ENCODE measurements at regions not wholly inside any gene's neighbourhood (a gene's known extent, or its start where the extent isn't known, plus 50 kb on each side); places are given as distances from the start of the nearest gene placed in this dataset.

- H3K4me1 ChIP-seq (replicated peaks in 1 of 2; ENCODE audit: control insufficient read depth in 2 of 2, insufficient read depth in 2 of 2, low read length in 2 of 2), result no peaks in the 10 kb centered on the region
- WGBS (ENCODE audit: insufficient coverage, low coverage, missing lambda C conversion rate), result 6% methylated on average over 1 of the region's 1 CpG
- POLR2A ChIA-PET, result no interaction called here
- in situ Hi-C loops (cut with MboI), result no loop called here
- H3K4me3 ChIP-seq, result no peak overlapping the region
- no peaks in the 10 kb centered on the region for H3K79me2 ChIP-seq (ENCODE audit: control insufficient read depth, insufficient read depth, low read length)
- no peak overlapping the region for H2AFZ ChIP-seq (ENCODE audit: low read depth, low read length)
- H3K9ac ChIP-seq (ENCODE audit: insufficient read depth in 1 of 2, low read depth in 2 of 2, low read length in 2 of 2), result no peak overlapping the region
- ATAC-seq, result no peak
- DNase-seq (ENCODE audit: extremely low read depth in 1 of 4, low spot score in 3 of 4), result no peak
- H3K4me2 ChIP-seq (ENCODE audit: insufficient read depth, low read length), result no peak overlapping the region
- H4K20me1 ChIP-seq (replicated peaks; ENCODE audit: control insufficient read depth, insufficient read depth, low read length), result no peaks in the 10 kb centered on the region
- TF ChIP-seq SMARCC2 (IDR thresholded peaks at IDR 0.05; ENCODE audit: low read depth) (no peak), ZFX (CRISPR knock-in tag; IDR thresholded peaks at IDR 0.05) (no peak), ZNF511 (CRISPR knock-in tag; IDR thresholded peaks at IDR 0.05) (no peak)
- intact Hi-C loops (cut with micrococcal nuclease), result no loop called here
- no TSS peak for BruUV-seq (replicated peaks)
- FAIRE-seq, result no peak
- H3K36me3 ChIP-seq (ENCODE audit: control insufficient read depth, insufficient read depth, low read length), result no peaks in the 10 kb centered on the region
- H3K27ac ChIP-seq (ENCODE audit: extremely low read depth, low read depth, low read length), result no peak overlapping the region
- CTCF ChIA-PET (ENCODE audit: low intra/inter-chr PET ratio), result no interaction called here
- H3K27me3 ChIP-seq (ENCODE audit: control insufficient read depth in 2 of 2, insufficient read depth in 2 of 2, low read length in 2 of 2), result no peaks in the 10 kb centered on the region
- no peaks in the 10 kb centered on the region for H3K9me1 ChIP-seq (ENCODE audit: control insufficient read depth, insufficient read depth, low read length)
- no peaks in the 10 kb centered on the region; the same call in 1 of the 2 replicates for H3K9me3 ChIP-seq (replicated peaks; ENCODE audit: control insufficient read depth, insufficient read depth, low read depth, low read length)
Observed at GRCh38 chr6:18842534-18842933, 455.4 kb downstream of the RNF144B start.

DNA sequence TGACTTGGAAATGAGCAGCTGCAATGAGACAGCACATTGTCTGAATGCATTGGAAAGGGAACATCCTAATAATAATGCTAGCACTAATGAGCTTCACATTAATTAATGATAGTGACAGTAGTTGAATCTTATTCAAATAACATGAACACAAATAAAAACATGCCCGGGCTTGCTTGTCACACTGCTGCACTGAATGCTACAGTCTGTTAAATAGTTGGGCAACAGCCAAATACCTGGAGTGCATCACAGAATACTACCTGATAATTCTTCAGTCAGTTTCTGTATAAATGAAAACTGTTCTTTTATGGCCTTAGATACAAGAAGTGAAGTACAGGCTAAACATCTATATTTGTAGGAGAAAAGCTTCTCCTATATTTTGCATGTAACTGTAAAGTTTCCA is 458.7 kb downstream of the RNF144B start:
- H3K4me1 ChIP-seq (replicated peaks in 1 of 2; ENCODE audit: control insufficient read depth in 2 of 2, insufficient read depth in 2 of 2, low read length in 2 of 2), result no peaks in the 10 kb centered on the region
- no peak for DNase-seq (ENCODE audit: extremely low read depth in 1 of 4, low spot score in 3 of 4)
- H3K9me3 ChIP-seq (replicated peaks; ENCODE audit: control insufficient read depth, insufficient read depth, low read depth, low read length), result no peaks in the 10 kb centered on the region; the same call in 1 of the 2 replicates
- in situ Hi-C loops (cut with MboI), result no loop called here
- no peak overlapping the region for H3K27ac ChIP-seq (ENCODE audit: extremely low read depth, low read depth, low read length)
- ChIA-PET CTCF (ENCODE audit: low intra/inter-chr PET ratio) (no interaction called here), POLR2A (no interaction called here)
- no peak for ATAC-seq
- H3K4me2 ChIP-seq (ENCODE audit: insufficient read depth, low read length), result no peak overlapping the region
- intact Hi-C loops (cut with micrococcal nuclease), result no loop called here
- no peaks in the 10 kb centered on the region for H3K27me3 ChIP-seq (ENCODE audit: control insufficient read depth in 2 of 2, insufficient read depth in 2 of 2, low read length in 2 of 2)
- H3K36me3 ChIP-seq (ENCODE audit: control insufficient read depth, insufficient read depth, low read length), result no peaks in the 10 kb centered on the region
- H3K9me1 ChIP-seq (ENCODE audit: control insufficient read depth, insufficient read depth, low read length), result no peaks in the 10 kb centered on the region
- no peak overlapping the region for H2AFZ ChIP-seq (ENCODE audit: low read depth, low read length)
- H4K20me1 ChIP-seq (replicated peaks; ENCODE audit: control insufficient read depth, insufficient read depth, low read length), result no peaks in the 10 kb centered on the region
- FAIRE-seq, result no peak
- 0% methylated on average over 1 of the region's 1 CpG for WGBS (ENCODE audit: insufficient coverage, low coverage, missing lambda C conversion rate)
- BruUV-seq (replicated peaks), result no TSS peak
- no peak overlapping the region for H3K9ac ChIP-seq (ENCODE audit: insufficient read depth in 1 of 2, low read depth in 2 of 2, low read length in 2 of 2)
- H3K79me2 ChIP-seq (ENCODE audit: control insufficient read depth, insufficient read depth, low read length), result no peaks in the 10 kb centered on the region
- no peak overlapping the region for H3K4me3 ChIP-seq
- TF ChIP-seq VEZF1 (CRISPR knock-in tag; IDR thresholded peaks at IDR 0.05) (no peak), USF2 (CRISPR knock-in tag; IDR thresholded peaks at IDR 0.05) (no peak), BCL6 (CRISPR knock-in tag; IDR thresholded peaks at IDR 0.05) (no peak), RB1 (IDR thresholded peaks at IDR 0.05; ENCODE audit: low read depth) (no peak), FOXJ2 (tag; IDR thresholded peaks at IDR 0.05) (no peak), ZNF583 (CRISPR knock-in tag; IDR thresholded peaks at IDR 0.05) (no peak), NCOR1 (IDR thresholded peaks at IDR 0.05) (no peak), LCOR (CRISPR knock-in tag; IDR thresholded peaks at IDR 0.05) (no peak)
- TF ChIP-seq, protein P1, sequence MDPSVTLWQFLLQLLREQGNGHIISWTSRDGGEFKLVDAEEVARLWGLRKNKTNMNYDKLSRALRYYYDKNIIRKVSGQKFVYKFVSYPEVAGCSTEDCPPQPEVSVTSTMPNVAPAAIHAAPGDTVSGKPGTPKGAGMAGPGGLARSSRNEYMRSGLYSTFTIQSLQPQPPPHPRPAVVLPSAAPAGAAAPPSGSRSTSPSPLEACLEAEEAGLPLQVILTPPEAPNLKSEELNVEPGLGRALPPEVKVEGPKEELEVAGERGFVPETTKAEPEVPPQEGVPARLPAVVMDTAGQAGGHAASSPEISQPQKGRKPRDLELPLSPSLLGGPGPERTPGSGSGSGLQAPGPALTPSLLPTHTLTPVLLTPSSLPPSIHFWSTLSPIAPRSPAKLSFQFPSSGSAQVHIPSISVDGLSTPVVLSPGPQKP (CRISPR knock-in tag; IDR thresholded peaks at IDR 0.05), result no peak
- TF ChIP-seq, protein P2, sequence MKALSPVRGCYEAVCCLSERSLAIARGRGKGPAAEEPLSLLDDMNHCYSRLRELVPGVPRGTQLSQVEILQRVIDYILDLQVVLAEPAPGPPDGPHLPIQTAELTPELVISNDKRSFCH (CRISPR knock-in tag; IDR thresholded peaks at IDR 0.05), result no peak
- TF ChIP-seq, protein P2 (tag; IDR thresholded peaks at IDR 0.05), result no peak
